PFSK-1 (cell line): ENCODE measurements at regions not wholly inside any gene's neighbourhood (a gene's known extent, or its start where the extent isn't known, plus 50 kb on each side); places are given as distances from the start of the nearest gene placed in this dataset.

Experiments used
- POLR2AphosphoS5 ChIP-seq: IDR thresholded peaks from 2 replicates; pipeline ENCODE4 v1.6.1; 2012; ENCODE audit warnings: low read depth, mild to moderate bottlenecking, control low read depth, low read length, moderate library complexity
- REST ChIP-seq, 2 experiments: IDR thresholded peaks; 2 replicates each; pipeline versions ENCODE4 v1.6.1 to v1.8.0; 2011 to 2012; ENCODE audit warnings: low read depth in 2 of 2, low read length in 2 of 2, control low read depth in 1 of 2, inconsistent platforms in 1 of 2, mild to moderate bottlenecking in 1 of 2, moderate library complexity in 1 of 2; ENCODE audit not compliant: insufficient read depth in 1 of 2
- SIN3A ChIP-seq: IDR thresholded peaks from 2 replicates; pipeline ENCODE4 v1.6.1; 2012; ENCODE audit warnings: mild to moderate bottlenecking, low read length, moderate library complexity, borderline replicate concordance; ENCODE audit not compliant: insufficient read depth
- TAF1 ChIP-seq: IDR thresholded peaks from 2 replicates; pipeline ENCODE4 v1.6.1; 2012; ENCODE audit warnings: low read length, control low read depth, borderline replicate concordance; ENCODE audit not compliant: insufficient read depth

GRCh38 chr18:27763936-27764335, 413.0 kb downstream of the CDH2 start:
- no peak for TF ChIP-seq TAF1
- no peak for TF ChIP-seq POLR2AphosphoS5
- TF ChIP-seq REST (IDR thresholded peaks at IDR 0.05; ENCODE audit: insufficient read depth in 1 of 2, low read depth in 2 of 2, low read length in 2 of 2): no peak
- TF ChIP-seq SIN3A: no peak
